ENCODE measurements at regions not wholly inside any gene's neighbourhood (a gene's known extent, or its start where the extent isn't known, plus 50 kb on each side); places are given as distances from the start of the nearest gene placed in this dataset.

- Histone ChIP-seq H3K9me2 (ENCODE audit: insufficient read depth) (no peaks in the 10 kb centered on the region), H3K79me2 (replicated peaks; ENCODE audit: insufficient read depth) (no peaks in the 10 kb centered on the region), H3K36me3 (ENCODE audit: insufficient read depth) (no peaks in the 10 kb centered on the region), H3K4me1 (ENCODE audit: insufficient read depth) (no peaks in the 10 kb centered on the region), H3K4me3 (no peak overlapping the region), H3K27ac (ENCODE audit: low read depth) (no peak overlapping the region), H3K4me2 (no peak overlapping the region), H4K20me1 (replicated peaks; ENCODE audit: insufficient read depth) (no peaks in the 10 kb centered on the region), H2AFZ (no peak overlapping the region), H3K27me3 (ENCODE audit: insufficient read depth) (no peaks in the 10 kb centered on the region), H3F3A (replicated peaks; ENCODE audit: low read depth) (no peaks in the 10 kb centered on the region)
- H3K4me1 Mint-ChIP-seq = no peaks in the 10 kb centered on the region
- TF ChIP-seq NANOG (IDR thresholded peaks at IDR 0.05; ENCODE audit: borderline replicate concordance) = no peak
- TF ChIP-seq CTCF (conservative IDR thresholded peaks at IDR 0.05; ENCODE audit: low read depth in 2 of 2) = peak; percentile 58 to 84
- no peaks in the 10 kb centered on the region for H3K27me3 Mint-ChIP-seq (ENCODE audit: insufficient read depth, low read depth, poor library complexity)
- H3K4me3 Mint-ChIP-seq = no peak overlapping the region
- no peak overlapping the region for H3K27ac Mint-ChIP-seq
- H3K36me3 Mint-ChIP-seq (ENCODE audit: low read depth) = no peaks in the 10 kb centered on the region
- H3K9me3 Mint-ChIP-seq = no peaks in the 10 kb centered on the region
- peak; percentile 46; the same call in 1 of the 3 replicates for ATAC-seq
- peak; percentile 81 for DNase-seq (ENCODE audit: low spot score)
Observed at GRCh38 chr13:81017513-81018152, 676.7 kb upstream of the SPRY2 start.

- H3K9me3 Mint-ChIP-seq = peaks cover 8% of the 10 kb centered on the region; the same call in 2 of the 3 replicates
- ATAC-seq = no peak; the same call in 2 of the 3 replicates
- H3K4me3 Mint-ChIP-seq = no peak overlapping the region
Observed at GRCh38 chr13:81012031-81012430, 671.1 kb upstream of the SPRY2 start.

More at GRCh38 chr13:81012031-81012430, 671.1 kb upstream of the SPRY2 start:
- peak; percentile 15 for DNase-seq (ENCODE audit: low spot score)
- Histone ChIP-seq H3K27me3 (ENCODE audit: insufficient read depth) (no peaks in the 10 kb centered on the region), H4K20me1 (replicated peaks; ENCODE audit: insufficient read depth) (no peaks in the 10 kb centered on the region), H3K4me3 (no peak overlapping the region), H3K36me3 (ENCODE audit: insufficient read depth) (no peaks in the 10 kb centered on the region), H2AFZ (peak overlapping the region; percentile 56; the same call in 1 of the 2 replicates), H3K27ac (ENCODE audit: low read depth) (no peak overlapping the region), H3K9me2 (ENCODE audit: insufficient read depth) (0 out of 2 replicates have a peak, but pooled peaks cover 8% of the 10 kb centered on the region), H3F3A (replicated peaks; ENCODE audit: low read depth) (no peaks in the 10 kb centered on the region), H3K4me2 (no peak overlapping the region), H3K4me1 (ENCODE audit: insufficient read depth) (no peaks in the 10 kb centered on the region), H3K79me2 (replicated peaks; ENCODE audit: insufficient read depth) (no peaks in the 10 kb centered on the region)
- no peaks in the 10 kb centered on the region for H3K4me1 Mint-ChIP-seq
- peaks cover 6% of the 10 kb centered on the region for H3K36me3 Mint-ChIP-seq (ENCODE audit: low read depth)
- H3K27me3 Mint-ChIP-seq (ENCODE audit: insufficient read depth, low read depth, poor library complexity) = no peaks in the 10 kb centered on the region
- no peak overlapping the region for H3K27ac Mint-ChIP-seq
- TF ChIP-seq POLR2AphosphoS5 (IDR thresholded peaks at IDR 0.05; ENCODE audit: low read depth) (no peak), CTCF (conservative IDR thresholded peaks at IDR 0.05; ENCODE audit: low read depth in 2 of 2) (peak in 1 of 2 experiments; percentile 37; a peak in 3 of 4 replicates)
